Activated T-helper 1 cell treated with anti-CD3 and anti-CD28 coated beads, Interleukin-12 subunit alpha, Interleukin-12 subunit beta, Interleukin-2, Interleukin-4 antibody, amounts not matched to agents 30 ng/mL and 10 ng/mL and 1 ng/mL, durations not matched to agents 14 hours and 24 hours and 36 hours (primary cell): ENCODE measurements at regions not wholly inside any gene's neighbourhood (a gene's known extent, or its start where the extent isn't known, plus 50 kb on each side); places are given as distances from the start of the nearest gene placed in this dataset.

Experiments used
- DNase-seq: peaks from one replicate; pipeline ENCODE4 v3.0.0; 2021; ENCODE audit warnings: low spot score
- H3K27ac Mint-ChIP-seq: one replicate; pipeline ENCODE4 v1.8.0; 2021; ENCODE audit warnings: mild to moderate bottlenecking, mixed read lengths
- H3K27me3 Mint-ChIP-seq: one replicate; pipeline ENCODE4 v1.8.0; 2022; ENCODE audit warnings: mild to moderate bottlenecking, moderate library complexity, mixed read lengths; ENCODE audit not compliant: insufficient read depth
- H3K36me3 Mint-ChIP-seq: one replicate; pipeline ENCODE4 v1.8.0; 2021; ENCODE audit warnings: low read depth, mixed read lengths
- H3K4me1 Mint-ChIP-seq: one replicate; pipeline ENCODE4 v1.8.0; 2021; ENCODE audit warnings: low read depth, mixed read lengths
- H3K4me3 Mint-ChIP-seq: one replicate; pipeline ENCODE4 v1.8.0; 2021; ENCODE audit warnings: mild to moderate bottlenecking, moderate library complexity, mixed read lengths
- H3K9me3 Mint-ChIP-seq: one replicate; pipeline ENCODE4 v1.8.0; 2021; ENCODE audit warnings: mixed read lengths
- intact Hi-C: fragments of 100-400 bp; cut with micrococcal nuclease; formaldehyde crosslinking; loops from one replicate; pipeline ENCODE4 v1.15.1; 2024

GRCh38 chr7:42747044-42747443 lies 164.8 kb downstream of the C7orf25 start:
- intact Hi-C loops, result no loop called here
- no peaks in the 10 kb centered on the region for H3K4me1 Mint-ChIP-seq
- no peaks in the 10 kb centered on the region for H3K36me3 Mint-ChIP-seq
- peaks cover 4% of the 10 kb centered on the region for H3K9me3 Mint-ChIP-seq
- DNase-seq, result no peak
- H3K27ac Mint-ChIP-seq, result no peak overlapping the region
- H3K27me3 Mint-ChIP-seq, result no peaks in the 10 kb centered on the region
- H3K4me3 Mint-ChIP-seq, result no peak overlapping the region

- Mint-ChIP-seq H3K4me1 (no peaks in the 10 kb centered on the region), H3K27me3 (no peaks in the 10 kb centered on the region), H3K27ac (no peak overlapping the region), H3K4me3 (no peak overlapping the region), H3K9me3 (peaks cover 4% of the 10 kb centered on the region), H3K36me3 (no peaks in the 10 kb centered on the region)
- intact Hi-C loops, result no loop called here
- DNase-seq, result no peak
These were observed 165.7 kb downstream of the C7orf25 start for GRCh38 chr7:42746214-42746613.

GRCh38 chr7:42745357-42746059 lies 166.4 kb downstream of the C7orf25 start:
- no peaks in the 10 kb centered on the region for H3K27me3 Mint-ChIP-seq
- no peaks in the 10 kb centered on the region for H3K36me3 Mint-ChIP-seq
- no peaks in the 10 kb centered on the region for H3K4me1 Mint-ChIP-seq
- H3K27ac Mint-ChIP-seq, result no peak overlapping the region
- peaks cover 4% of the 10 kb centered on the region for H3K9me3 Mint-ChIP-seq
- intact Hi-C loops, result no loop called here
- no peak for DNase-seq
- no peak overlapping the region for H3K4me3 Mint-ChIP-seq

- Mint-ChIP-seq H3K36me3 (no peaks in the 10 kb centered on the region), H3K27ac (no peak overlapping the region), H3K9me3 (peaks cover 4% of the 10 kb centered on the region), H3K27me3 (no peaks in the 10 kb centered on the region), H3K4me1 (no peaks in the 10 kb centered on the region), H3K4me3 (no peak overlapping the region)
- no peak for DNase-seq
- intact Hi-C loops, result no loop called here
These were observed 167.1 kb downstream of the C7orf25 start for GRCh38 chr7:42744746-42745145.

- Mint-ChIP-seq H3K36me3 (no peaks in the 10 kb centered on the region), H3K27ac (no peak overlapping the region), H3K27me3 (peaks cover 2% of the 10 kb centered on the region), H3K4me3 (no peak overlapping the region), H3K4me1 (no peaks in the 10 kb centered on the region), H3K9me3 (peaks cover 4% of the 10 kb centered on the region)
- intact Hi-C loops, result no loop called here
- no peak for DNase-seq
These were observed 168.6 kb downstream of the C7orf25 start for GRCh38 chr7:42743077-42743858.

GRCh38 chr7:42742318-42742717 lies 169.6 kb downstream of the C7orf25 start:
- H3K4me1 Mint-ChIP-seq, result no peaks in the 10 kb centered on the region
- H3K36me3 Mint-ChIP-seq, result no peaks in the 10 kb centered on the region
- peaks cover 2% of the 10 kb centered on the region for H3K27me3 Mint-ChIP-seq
- H3K27ac Mint-ChIP-seq, result no peak overlapping the region
- no peak for DNase-seq
- peaks cover under 1% of the 10 kb centered on the region for H3K9me3 Mint-ChIP-seq
- intact Hi-C loops, result no loop called here
- H3K4me3 Mint-ChIP-seq, result no peak overlapping the region

GRCh38 chr7:42740408-42740807 lies 171.5 kb downstream of the C7orf25 start:
- Mint-ChIP-seq H3K27me3 (peaks cover 2% of the 10 kb centered on the region), H3K36me3 (no peaks in the 10 kb centered on the region), H3K4me1 (no peaks in the 10 kb centered on the region), H3K9me3 (no peaks in the 10 kb centered on the region), H3K4me3 (no peak overlapping the region), H3K27ac (no peak overlapping the region)
- no peak for DNase-seq
- intact Hi-C loops, result no loop called here

GRCh38 chr7:42739638-42740037 lies 172.2 kb downstream of the C7orf25 start:
- intact Hi-C loops, result no loop called here

GRCh38 chr7:42736931-42737330 lies 174.9 kb downstream of the C7orf25 start:
- no peaks in the 10 kb centered on the region for H3K4me1 Mint-ChIP-seq
- H3K27me3 Mint-ChIP-seq, result peaks cover 2% of the 10 kb centered on the region
- H3K9me3 Mint-ChIP-seq, result no peaks in the 10 kb centered on the region
- intact Hi-C loops, result no loop called here
- no peak overlapping the region for H3K4me3 Mint-ChIP-seq
- H3K27ac Mint-ChIP-seq, result no peak overlapping the region
- H3K36me3 Mint-ChIP-seq, result no peaks in the 10 kb centered on the region
- DNase-seq, result no peak

More at GRCh38 chr7:42739638-42740037, 172.2 kb downstream of the C7orf25 start:
- no peak overlapping the region for H3K4me3 Mint-ChIP-seq
- H3K4me1 Mint-ChIP-seq, result no peaks in the 10 kb centered on the region
- no peak for DNase-seq
- no peaks in the 10 kb centered on the region for H3K9me3 Mint-ChIP-seq
- peaks cover 2% of the 10 kb centered on the region for H3K27me3 Mint-ChIP-seq
- H3K27ac Mint-ChIP-seq, result no peak overlapping the region
- no peaks in the 10 kb centered on the region for H3K36me3 Mint-ChIP-seq

- intact Hi-C loops, result no loop called here
These were observed 176.8 kb downstream of the C7orf25 start for GRCh38 chr7:42735081-42735480.

GRCh38 chr7:42734568-42734967 lies 177.3 kb downstream of the C7orf25 start:
- intact Hi-C loops, result no loop called here
- H3K4me1 Mint-ChIP-seq, result no peaks in the 10 kb centered on the region

More at GRCh38 chr7:42735081-42735480, 176.8 kb downstream of the C7orf25 start:
- no peak overlapping the region for H3K4me3 Mint-ChIP-seq
- H3K9me3 Mint-ChIP-seq, result no peaks in the 10 kb centered on the region
- H3K4me1 Mint-ChIP-seq, result no peaks in the 10 kb centered on the region
- no peak for DNase-seq
- no peak overlapping the region for H3K27ac Mint-ChIP-seq
- no peaks in the 10 kb centered on the region for H3K36me3 Mint-ChIP-seq
- peaks cover 3% of the 10 kb centered on the region for H3K27me3 Mint-ChIP-seq

GRCh38 chr7:42733040-42733439 lies 178.8 kb downstream of the C7orf25 start:
- H3K9me3 Mint-ChIP-seq, result no peaks in the 10 kb centered on the region
- H3K27me3 Mint-ChIP-seq, result peaks cover 2% of the 10 kb centered on the region
- intact Hi-C loops, result no loop called here
- DNase-seq, result no peak
- no peaks in the 10 kb centered on the region for H3K4me1 Mint-ChIP-seq
- H3K4me3 Mint-ChIP-seq, result no peak overlapping the region
- H3K36me3 Mint-ChIP-seq, result no peaks in the 10 kb centered on the region
- H3K27ac Mint-ChIP-seq, result no peak overlapping the region

More at GRCh38 chr7:42734568-42734967, 177.3 kb downstream of the C7orf25 start:
- Mint-ChIP-seq H3K27ac (no peak overlapping the region), H3K4me3 (no peak overlapping the region), H3K9me3 (no peaks in the 10 kb centered on the region), H3K36me3 (no peaks in the 10 kb centered on the region), H3K27me3 (peaks cover 3% of the 10 kb centered on the region)
- no peak for DNase-seq

- Mint-ChIP-seq H3K27me3 (peaks cover 2% of the 10 kb centered on the region), H3K36me3 (no peaks in the 10 kb centered on the region), H3K9me3 (no peaks in the 10 kb centered on the region), H3K27ac (no peak overlapping the region), H3K4me3 (no peak overlapping the region), H3K4me1 (no peaks in the 10 kb centered on the region)
- no peak for DNase-seq
- intact Hi-C loops, result no loop called here
These were observed 181.3 kb downstream of the C7orf25 start for GRCh38 chr7:42730586-42730985.
